ENCODE measurements at regions not wholly inside any gene's neighbourhood (a gene's known extent, or its start where the extent isn't known, plus 50 kb on each side); places are given as distances from the start of the nearest gene placed in this dataset.

DNA sequence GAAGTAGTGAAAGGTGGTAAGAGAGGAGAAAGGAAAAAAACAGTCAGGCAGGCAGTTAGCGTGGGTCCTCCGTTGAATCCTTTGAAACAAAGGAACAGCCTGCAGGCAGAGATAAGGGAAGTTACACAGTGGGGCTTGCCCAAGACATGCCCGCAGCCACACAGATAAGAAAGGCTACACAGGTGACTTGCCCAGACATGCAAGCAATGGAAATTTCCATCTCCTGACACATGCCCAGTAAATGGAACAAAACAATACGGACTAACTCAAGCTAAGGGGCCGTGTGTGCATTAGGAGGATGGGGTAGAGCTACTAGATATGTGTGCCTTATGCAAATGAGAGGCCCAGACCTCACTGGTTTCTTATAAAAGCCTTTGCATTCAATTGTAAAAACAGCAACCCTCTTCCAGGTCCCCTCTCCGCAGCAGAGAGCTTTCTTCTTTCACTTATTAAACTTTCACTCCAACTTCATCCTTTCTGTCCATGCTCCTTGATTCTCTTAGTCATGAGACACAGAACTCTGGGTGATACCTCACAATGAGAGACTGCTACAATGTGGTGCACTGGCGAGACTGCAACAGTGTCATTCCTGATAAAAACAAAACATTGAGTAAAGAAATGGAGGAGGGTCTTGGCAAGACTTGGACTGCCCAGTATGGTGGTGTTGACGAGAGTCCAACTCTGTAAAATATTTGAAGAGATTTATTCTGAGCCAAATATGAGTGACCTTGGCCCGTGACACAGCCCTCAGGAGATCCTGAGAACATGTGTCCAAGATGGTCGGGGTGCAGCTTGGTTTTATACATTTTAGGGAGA is 997.4 kb upstream of the PRKX start (continued):
- TF ChIP-seq, protein P1, sequence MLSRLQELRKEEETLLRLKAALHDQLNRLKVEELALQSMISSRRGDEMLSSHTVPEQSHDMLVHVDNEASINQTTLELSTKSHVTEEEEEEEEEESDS (CRISPR knock-in tag; IDR thresholded peaks at IDR 0.05) = no peak
- TF ChIP-seq, protein P2, sequence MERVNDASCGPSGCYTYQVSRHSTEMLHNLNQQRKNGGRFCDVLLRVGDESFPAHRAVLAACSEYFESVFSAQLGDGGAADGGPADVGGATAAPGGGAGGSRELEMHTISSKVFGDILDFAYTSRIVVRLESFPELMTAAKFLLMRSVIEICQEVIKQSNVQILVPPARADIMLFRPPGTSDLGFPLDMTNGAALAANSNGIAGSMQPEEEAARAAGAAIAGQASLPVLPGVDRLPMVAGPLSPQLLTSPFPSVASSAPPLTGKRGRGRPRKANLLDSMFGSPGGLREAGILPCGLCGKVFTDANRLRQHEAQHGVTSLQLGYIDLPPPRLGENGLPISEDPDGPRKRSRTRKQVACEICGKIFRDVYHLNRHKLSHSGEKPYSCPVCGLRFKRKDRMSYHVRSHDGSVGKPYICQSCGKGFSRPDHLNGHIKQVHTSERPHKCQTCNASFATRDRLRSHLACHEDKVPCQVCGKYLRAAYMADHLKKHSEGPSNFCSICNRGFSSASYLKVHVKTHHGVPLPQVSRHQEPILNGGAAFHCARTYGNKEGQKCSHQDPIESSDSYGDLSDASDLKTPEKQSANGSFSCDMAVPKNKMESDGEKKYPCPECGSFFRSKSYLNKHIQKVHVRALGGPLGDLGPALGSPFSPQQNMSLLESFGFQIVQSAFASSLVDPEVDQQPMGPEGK (CRISPR knock-in tag; IDR thresholded peaks at IDR 0.05; ENCODE audit: borderline replicate concordance) = no peak
- TF ChIP-seq FIP1L1 (IDR thresholded peaks at IDR 0.05; ENCODE audit: low read depth, low read length, poor library complexity, severe bottlenecking) (no peak), ZNF551 (CRISPR knock-in tag; IDR thresholded peaks at IDR 0.05) (no peak), ZNF695 (CRISPR knock-in tag; IDR thresholded peaks at IDR 0.05) (no peak), SMC3 (conservative IDR thresholded peaks at IDR 0.05; ENCODE audit: insufficient read depth, low read depth, low read length) (no peak)
